ENCODE measurements at regions not wholly inside any gene's neighbourhood (a gene's known extent, or its start where the extent isn't known, plus 50 kb on each side); places are given as distances from the start of the nearest gene placed in this dataset. TPM values are rescaled to one million over a fixed set of nuclear protein-coding genes. Genes with fewer than 3 reads are reported as not detected.
"Not testable (repeated sequence)": the region's sequence is repeated elsewhere in the genome, so short reads cannot be mapped to it uniquely, and the experiment has no call there.

GRCh38 chr1:79152-79551, 372.3 kb downstream of the OR4F29 start:
- H3K36me3 ChIP-seq; H3K4me3 ChIP-seq; intact Hi-C loops (cut with micrococcal nuclease); H3K4me1 ChIP-seq; H3K9me3 ChIP-seq (replicated peaks); DNase-seq; H3K27ac ChIP-seq (replicated peaks); H3K27me3 ChIP-seq (ENCODE audit: low read depth): not testable (repeated sequence)

DNA sequence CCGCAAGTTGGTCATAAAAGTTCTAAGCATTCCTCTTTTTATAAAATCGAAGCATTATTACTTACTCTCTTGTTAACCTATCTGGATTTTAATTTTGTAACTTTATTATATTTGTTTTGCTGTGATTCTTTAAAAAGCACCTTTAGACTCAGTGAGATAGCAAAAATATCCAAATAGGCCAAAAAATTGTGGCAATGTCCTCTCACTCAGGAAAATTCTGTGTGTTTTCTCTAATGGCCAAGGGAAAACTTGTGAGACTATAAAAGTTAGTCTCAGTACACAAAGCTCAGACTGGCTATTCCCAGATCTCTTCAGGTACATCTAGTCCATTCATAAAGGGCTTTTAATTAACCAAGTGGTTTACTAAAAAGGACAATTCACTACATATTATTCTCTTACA, 386.4 kb downstream of the OR4F29 start, which contains the start of gene OR4F5:
Gene OR4F5 (plus strand): TSS at position 301 of the 400 bp plus-strand sequence.
- DNase-seq; H3K27ac ChIP-seq (replicated peaks); intact Hi-C loops (cut with micrococcal nuclease); H3K27me3 ChIP-seq (ENCODE audit: low read depth); H3K4me1 ChIP-seq; H3K36me3 ChIP-seq; H3K4me3 ChIP-seq; H3K9me3 ChIP-seq (replicated peaks): not testable (repeated sequence)

DNA sequence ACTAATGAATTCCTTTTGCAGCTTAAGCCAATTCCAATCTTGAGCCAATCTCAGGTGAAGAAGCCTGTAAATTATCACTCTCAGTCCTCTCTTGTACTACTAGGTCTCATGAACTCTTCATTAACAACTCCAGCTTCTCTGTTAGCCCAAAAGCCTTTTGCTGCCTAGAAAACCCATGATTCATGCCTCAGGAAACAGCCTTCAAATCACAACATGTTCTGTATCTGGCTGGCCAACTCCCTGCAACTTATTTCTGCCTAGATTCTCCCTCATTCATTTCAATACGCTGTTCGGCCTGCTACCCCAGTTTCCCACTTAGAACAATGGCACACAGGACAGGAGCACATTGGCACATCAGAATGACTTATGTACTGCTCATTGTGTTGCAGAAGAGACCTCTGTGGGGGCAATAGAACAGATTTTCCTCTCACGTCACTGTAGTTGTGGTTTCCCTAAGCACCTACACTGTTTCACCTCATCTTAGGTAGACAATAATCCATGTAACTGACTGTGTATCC, 395.4 kb downstream of the OR4F29 start:
- H3K27ac ChIP-seq (replicated peaks); H3K4me1 ChIP-seq; H3K27me3 ChIP-seq (ENCODE audit: low read depth); intact Hi-C loops (cut with micrococcal nuclease); DNase-seq; H3K9me3 ChIP-seq (replicated peaks); H3K4me3 ChIP-seq; H3K36me3 ChIP-seq: not testable (repeated sequence)

DNA sequence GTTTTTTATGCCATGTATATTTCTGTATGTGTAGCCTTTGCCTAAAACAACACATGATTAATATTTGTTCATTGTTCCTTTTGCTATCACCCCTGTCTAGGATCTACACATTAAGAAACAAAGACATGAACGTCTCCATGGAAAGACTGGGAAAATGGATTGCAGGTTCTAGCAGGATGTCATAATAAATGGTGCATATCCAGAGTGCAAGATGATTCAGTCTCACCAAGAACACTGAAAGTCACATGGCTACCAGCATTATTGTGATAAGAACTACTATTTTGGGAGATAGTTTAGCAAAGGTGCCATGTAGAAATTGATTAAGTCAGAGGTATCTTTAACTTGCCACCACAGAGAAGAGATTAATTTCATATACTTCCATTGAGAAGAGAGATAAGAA, 398.3 kb downstream of the OR4F29 start:
- H3K4me1 ChIP-seq; H3K9me3 ChIP-seq (replicated peaks); H3K27ac ChIP-seq (replicated peaks); H3K27me3 ChIP-seq (ENCODE audit: low read depth); H3K36me3 ChIP-seq; H3K4me3 ChIP-seq; intact Hi-C loops (cut with micrococcal nuclease); DNase-seq: not testable (repeated sequence)

DNA sequence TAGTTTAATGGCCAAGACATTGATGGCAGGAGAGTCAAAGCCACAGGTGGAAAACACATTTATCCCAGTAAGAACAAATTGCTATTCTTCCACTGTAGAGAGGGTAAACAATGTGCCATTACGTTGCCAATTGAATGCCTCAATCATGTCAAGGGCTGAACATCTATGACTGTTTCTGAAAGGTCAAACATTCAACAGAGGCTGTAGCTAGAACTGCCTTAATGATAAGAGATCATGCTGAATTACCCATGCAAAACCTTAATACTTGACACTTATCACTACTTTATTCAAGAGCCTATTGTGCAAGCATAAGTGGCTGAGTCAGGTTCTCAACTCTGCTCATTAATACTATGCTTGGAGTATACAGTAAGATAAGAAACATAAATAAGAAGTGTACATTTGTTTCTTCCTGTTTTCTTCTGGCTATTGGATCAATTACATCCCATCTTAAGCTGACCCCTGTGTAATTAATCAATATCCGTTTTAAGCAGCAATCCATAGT, 409.5 kb downstream of the OR4F29 start:
- intact Hi-C loops (cut with micrococcal nuclease); H3K36me3 ChIP-seq; H3K9me3 ChIP-seq (replicated peaks); H3K27me3 ChIP-seq (ENCODE audit: low read depth); H3K27ac ChIP-seq (replicated peaks); DNase-seq; H3K4me3 ChIP-seq; H3K4me1 ChIP-seq: not testable (repeated sequence)

GRCh38 chr1:41197-41596, 410.3 kb downstream of the OR4F29 start:
- H3K4me3 ChIP-seq; intact Hi-C loops (cut with micrococcal nuclease); H3K27ac ChIP-seq (replicated peaks); DNase-seq; H3K36me3 ChIP-seq; H3K9me3 ChIP-seq (replicated peaks); H3K27me3 ChIP-seq (ENCODE audit: low read depth); H3K4me1 ChIP-seq: not testable (repeated sequence)

- DNase-seq; H3K4me3 ChIP-seq; H3K4me1 ChIP-seq; H3K27me3 ChIP-seq (ENCODE audit: low read depth); H3K9me3 ChIP-seq (replicated peaks); H3K27ac ChIP-seq (replicated peaks); H3K36me3 ChIP-seq; intact Hi-C loops (cut with micrococcal nuclease): not testable (repeated sequence)
Measured at GRCh38 chr1:29183-29582, 422.3 kb downstream of the OR4F29 start.

GRCh38 chr1:17298-17697, 434.2 kb downstream of the OR4F29 start:
- H3K4me3 ChIP-seq; intact Hi-C loops (cut with micrococcal nuclease); H3K36me3 ChIP-seq; DNase-seq; H3K9me3 ChIP-seq (replicated peaks); H3K27ac ChIP-seq (replicated peaks); H3K4me1 ChIP-seq; H3K27me3 ChIP-seq (ENCODE audit: low read depth): not testable (repeated sequence)

GRCh38 chr1:16025-16424, 435.5 kb downstream of the OR4F29 start:
- not testable (repeated sequence) for H3K4me3 ChIP-seq; DNase-seq; H3K27me3 ChIP-seq (ENCODE audit: low read depth)

DNA sequence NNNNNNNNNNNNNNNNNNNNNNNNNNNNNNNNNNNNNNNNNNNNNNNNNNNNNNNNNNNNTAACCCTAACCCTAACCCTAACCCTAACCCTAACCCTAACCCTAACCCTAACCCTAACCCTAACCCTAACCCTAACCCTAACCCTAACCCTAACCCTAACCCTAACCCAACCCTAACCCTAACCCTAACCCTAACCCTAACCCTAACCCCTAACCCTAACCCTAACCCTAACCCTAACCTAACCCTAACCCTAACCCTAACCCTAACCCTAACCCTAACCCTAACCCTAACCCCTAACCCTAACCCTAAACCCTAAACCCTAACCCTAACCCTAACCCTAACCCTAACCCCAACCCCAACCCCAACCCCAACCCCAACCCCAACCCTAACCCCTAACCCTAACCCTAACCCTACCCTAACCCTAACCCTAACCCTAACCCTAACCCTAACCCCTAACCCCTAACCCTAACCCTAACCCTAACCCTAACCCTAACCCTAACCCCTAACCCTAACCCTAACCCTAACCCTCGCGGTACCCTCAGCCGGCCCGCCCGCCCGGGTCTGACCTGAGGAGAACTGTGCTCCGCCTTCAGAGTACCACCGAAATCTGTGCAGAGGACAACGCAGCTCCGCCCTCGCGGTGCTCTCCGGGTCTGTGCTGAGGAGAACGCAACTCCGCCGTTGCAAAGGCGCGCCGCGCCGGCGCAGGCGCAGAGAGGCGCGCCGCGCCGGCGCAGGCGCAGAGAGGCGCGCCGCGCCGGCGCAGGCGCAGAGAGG, 441.3 kb downstream of the OR4F29 start:
- H3K9me3 ChIP-seq (replicated peaks); intact Hi-C loops (cut with micrococcal nuclease); H3K27me3 ChIP-seq (ENCODE audit: low read depth); H3K27ac ChIP-seq (replicated peaks); H3K4me3 ChIP-seq; H3K36me3 ChIP-seq; H3K4me1 ChIP-seq: not testable (repeated sequence)
- peak; percentile 16 for DNase-seq

More at GRCh38 chr1:16025-16424, 435.5 kb downstream of the OR4F29 start:
- intact Hi-C loops (cut with micrococcal nuclease); H3K4me1 ChIP-seq; H3K9me3 ChIP-seq (replicated peaks); H3K27ac ChIP-seq (replicated peaks); H3K36me3 ChIP-seq: not testable (repeated sequence)

Small RNAs in the stretch of these regions (microRNA-seq; reads per million reads assigned to microRNA genes)
- gene MIR6859-1 (not detected), gene MIR6859-2 (not detected)

Data from left ventricle myocardium inferior (tissue), 1 donor.